Astrocyte (in vitro differentiated cells and primary cell): ENCODE measurements at regions not wholly inside any gene's neighbourhood (a gene's known extent, or its start where the extent isn't known, plus 50 kb on each side); places are given as distances from the start of the nearest gene placed in this dataset.

Experiments
- DNase-seq: peaks from one replicate; pipeline ENCODE4 v3.0.0-alpha.2; 2010; ENCODE audit warnings: low read depth
- FAIRE-seq: peaks from 2 replicates; lab custom pipeline; 2011; peaks lifted over from hg19 to GRCh38; lab: Jason Lieb, UNC
- H2AFZ ChIP-seq: 2 replicates; pipeline ENCODE4 v1.6.0; 2012; ENCODE audit warnings: low read depth, low read length, inconsistent platforms
- H3K27ac ChIP-seq: 2 replicates; pipeline ENCODE4 v1.5.1; 2011; ENCODE audit warnings: low read depth, low read length, inconsistent platforms
- H3K27me3 ChIP-seq: 2 replicates; pipeline ENCODE4 v1.6.0; 2011; ENCODE audit warnings: low read length, inconsistent platforms; ENCODE audit not compliant: insufficient read depth
- H3K36me3 ChIP-seq: 2 replicates; pipeline ENCODE4 v1.5.1; 2011; ENCODE audit warnings: low read length, inconsistent platforms; ENCODE audit not compliant: insufficient read depth
- H3K4me1 ChIP-seq: 2 replicates; pipeline ENCODE4 v1.5.1; 2011; ENCODE audit warnings: low read length, inconsistent platforms; ENCODE audit not compliant: insufficient read depth
- H3K4me2 ChIP-seq: 2 replicates; pipeline ENCODE4 v1.6.0; 2012; ENCODE audit warnings: low read length, inconsistent platforms
- H3K4me3 ChIP-seq: 2 replicates; pipeline ENCODE4 v1.5.1; 2011; ENCODE audit warnings: low read depth, mild to moderate bottlenecking, low read length, inconsistent platforms; ENCODE audit not compliant: insufficient read depth
- H3K79me2 ChIP-seq: 2 replicates; pipeline ENCODE4 v1.6.0; 2012; ENCODE audit warnings: mild to moderate bottlenecking, low read length, inconsistent platforms; ENCODE audit not compliant: insufficient read depth
- H3K9ac ChIP-seq: 2 replicates; pipeline ENCODE4 v1.6.0; 2012; ENCODE audit warnings: mild to moderate bottlenecking, low read length, inconsistent platforms
- H3K9me3 ChIP-seq: 2 replicates; pipeline ENCODE4 v1.5.1; 2012; ENCODE audit warnings: low read depth, mild to moderate bottlenecking, low read length, inconsistent platforms; ENCODE audit not compliant: insufficient read depth
- H4K20me1 ChIP-seq: 2 replicates; pipeline ENCODE4 v1.6.0; 2012; ENCODE audit warnings: low read length, inconsistent platforms; ENCODE audit not compliant: insufficient read depth
- H3K27ac Mint-ChIP-seq: one replicate; pipeline ENCODE4 v1.8.0; 2021; ENCODE audit warnings: mild to moderate bottlenecking, mixed read lengths; ENCODE audit not compliant: unreplicated experiment
- H3K27me3 Mint-ChIP-seq: one replicate; pipeline ENCODE4 v1.8.0; 2021; ENCODE audit warnings: low read depth, mixed read lengths; ENCODE audit not compliant: unreplicated experiment
- H3K36me3 Mint-ChIP-seq: one replicate; pipeline ENCODE4 v1.8.0; 2021; ENCODE audit warnings: low read depth, mixed read lengths; ENCODE audit not compliant: unreplicated experiment
- H3K4me1 Mint-ChIP-seq: one replicate; pipeline ENCODE4 v1.8.0; 2021; ENCODE audit warnings: low read depth, mixed read lengths; ENCODE audit not compliant: unreplicated experiment
- H3K4me3 Mint-ChIP-seq: one replicate; pipeline ENCODE4 v1.8.0; 2021; ENCODE audit warnings: mild to moderate bottlenecking, moderate library complexity, mixed read lengths; ENCODE audit not compliant: unreplicated experiment
- H3K9me3 Mint-ChIP-seq: one replicate; pipeline ENCODE4 v1.8.0; 2021; ENCODE audit warnings: mild to moderate bottlenecking, mixed read lengths; ENCODE audit not compliant: unreplicated experiment
- CTCF ChIP-seq: IDR thresholded peaks from 2 replicates; pipeline ENCODE4 v1.5.1; 2011; ENCODE audit warnings: low read depth, mild to moderate bottlenecking, inconsistent platforms, low read length, moderate library complexity; ENCODE audit not compliant: insufficient read depth
- EZH2 ChIP-seq: IDR thresholded peaks from 2 replicates; pipeline ENCODE4 v1.6.1; 2012; ENCODE audit warnings: mild to moderate bottlenecking, low read length, inconsistent platforms; ENCODE audit not compliant: insufficient read depth

DNA sequence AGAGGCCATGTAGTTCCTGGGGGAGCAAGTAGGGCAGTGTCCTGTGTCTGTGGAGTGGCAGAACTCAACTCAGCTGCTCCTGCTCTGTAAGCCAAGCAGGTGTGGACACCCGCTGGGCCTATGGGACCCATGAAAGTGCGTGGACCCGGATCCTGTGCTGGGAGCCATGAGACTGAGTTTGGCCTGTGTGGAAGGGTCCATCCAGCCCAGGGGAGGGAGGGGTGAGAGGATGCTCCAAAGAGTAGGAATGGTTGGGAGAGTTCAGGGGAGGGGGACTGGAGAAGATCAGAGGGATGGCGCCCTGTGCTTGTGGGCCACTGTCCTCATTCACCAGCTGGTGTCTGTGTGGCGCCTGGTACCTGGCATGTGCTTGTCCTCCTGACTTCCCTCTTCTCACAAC is 226.4 kb upstream of the HS6ST1 start:
- no peak overlapping the region for H3K27ac ChIP-seq
- no peak overlapping the region for H3K27ac Mint-ChIP-seq
- H3K27me3 ChIP-seq, result no peaks in the 10 kb centered on the region
- peaks cover 13% of the 10 kb centered on the region for H3K27me3 Mint-ChIP-seq
- peaks cover 1% of the 10 kb centered on the region for H3K36me3 Mint-ChIP-seq
- H3K36me3 ChIP-seq, result no peaks in the 10 kb centered on the region
- TF ChIP-seq CTCF (no peak), EZH2 (no peak)
- no peak for DNase-seq
- no peaks in the 10 kb centered on the region for H4K20me1 ChIP-seq
- H3K9me3 ChIP-seq, result no peaks in the 10 kb centered on the region
- no peak overlapping the region for H3K4me2 ChIP-seq
- no peak overlapping the region for H2AFZ ChIP-seq
- no peak overlapping the region for H3K4me3 Mint-ChIP-seq
- H3K9ac ChIP-seq, result no peak overlapping the region
- FAIRE-seq, result no peak
- peaks cover 3% of the 10 kb centered on the region for H3K4me1 Mint-ChIP-seq
- H3K79me2 ChIP-seq, result no peaks in the 10 kb centered on the region
- H3K4me3 ChIP-seq, result no peak overlapping the region
- no peaks in the 10 kb centered on the region for H3K9me3 Mint-ChIP-seq
- H3K4me1 ChIP-seq, result no peaks in the 10 kb centered on the region

- no peak for DNase-seq
- peaks cover 13% of the 10 kb centered on the region for H3K27me3 Mint-ChIP-seq
- Histone ChIP-seq H3K36me3 (no peaks in the 10 kb centered on the region), H3K4me1 (no peaks in the 10 kb centered on the region), H3K4me3 (no peak overlapping the region), H3K27ac (no peak overlapping the region), H3K79me2 (no peaks in the 10 kb centered on the region), H3K9me3 (no peaks in the 10 kb centered on the region), H3K4me2 (no peak overlapping the region), H4K20me1 (no peaks in the 10 kb centered on the region), H2AFZ (no peak overlapping the region), H3K27me3 (no peaks in the 10 kb centered on the region), H3K9ac (no peak overlapping the region)
- no peak overlapping the region for H3K27ac Mint-ChIP-seq
- no peak for FAIRE-seq
- H3K36me3 Mint-ChIP-seq, result peaks cover 1% of the 10 kb centered on the region
- no peaks in the 10 kb centered on the region for H3K9me3 Mint-ChIP-seq
- H3K4me3 Mint-ChIP-seq, result no peak overlapping the region
- TF ChIP-seq CTCF, result no peak
- TF ChIP-seq EZH2, result no peak
- H3K4me1 Mint-ChIP-seq, result peaks cover 7% of the 10 kb centered on the region
Measured at GRCh38 chr2:128545829-128546228, 227.2 kb upstream of the HS6ST1 start.

GRCh38 chr2:128547667-128548066 is 229.0 kb upstream of the HS6ST1 start:
- DNase-seq, result no peak
- Mint-ChIP-seq H3K4me3 (no peak overlapping the region), H3K4me1 (peaks cover 7% of the 10 kb centered on the region)

More at GRCh38 chr2:128547667-128548066, 229.0 kb upstream of the HS6ST1 start:
- Histone ChIP-seq H3K9ac (no peak overlapping the region), H2AFZ (no peak overlapping the region), H3K4me3 (no peak overlapping the region), H4K20me1 (no peaks in the 10 kb centered on the region), H3K79me2 (no peaks in the 10 kb centered on the region), H3K27ac (no peak overlapping the region), H3K9me3 (no peaks in the 10 kb centered on the region), H3K4me2 (no peak overlapping the region), H3K27me3 (no peaks in the 10 kb centered on the region), H3K4me1 (no peaks in the 10 kb centered on the region), H3K36me3 (no peaks in the 10 kb centered on the region)
- Mint-ChIP-seq H3K36me3 (peaks cover 1% of the 10 kb centered on the region), H3K27ac (no peak overlapping the region), H3K27me3 (peaks cover 17% of the 10 kb centered on the region), H3K9me3 (no peaks in the 10 kb centered on the region)
- FAIRE-seq, result no peak
- TF ChIP-seq EZH2, result no peak
- no peak for TF ChIP-seq CTCF
